ENCODE measurements at regions not wholly inside any gene's neighbourhood (a gene's known extent, or its start where the extent isn't known, plus 50 kb on each side); places are given as distances from the start of the nearest gene placed in this dataset.
"Not testable (repeated sequence)": the region's sequence is repeated elsewhere in the genome, so short reads cannot be mapped to it uniquely, and the experiment has no call there.

DNA sequence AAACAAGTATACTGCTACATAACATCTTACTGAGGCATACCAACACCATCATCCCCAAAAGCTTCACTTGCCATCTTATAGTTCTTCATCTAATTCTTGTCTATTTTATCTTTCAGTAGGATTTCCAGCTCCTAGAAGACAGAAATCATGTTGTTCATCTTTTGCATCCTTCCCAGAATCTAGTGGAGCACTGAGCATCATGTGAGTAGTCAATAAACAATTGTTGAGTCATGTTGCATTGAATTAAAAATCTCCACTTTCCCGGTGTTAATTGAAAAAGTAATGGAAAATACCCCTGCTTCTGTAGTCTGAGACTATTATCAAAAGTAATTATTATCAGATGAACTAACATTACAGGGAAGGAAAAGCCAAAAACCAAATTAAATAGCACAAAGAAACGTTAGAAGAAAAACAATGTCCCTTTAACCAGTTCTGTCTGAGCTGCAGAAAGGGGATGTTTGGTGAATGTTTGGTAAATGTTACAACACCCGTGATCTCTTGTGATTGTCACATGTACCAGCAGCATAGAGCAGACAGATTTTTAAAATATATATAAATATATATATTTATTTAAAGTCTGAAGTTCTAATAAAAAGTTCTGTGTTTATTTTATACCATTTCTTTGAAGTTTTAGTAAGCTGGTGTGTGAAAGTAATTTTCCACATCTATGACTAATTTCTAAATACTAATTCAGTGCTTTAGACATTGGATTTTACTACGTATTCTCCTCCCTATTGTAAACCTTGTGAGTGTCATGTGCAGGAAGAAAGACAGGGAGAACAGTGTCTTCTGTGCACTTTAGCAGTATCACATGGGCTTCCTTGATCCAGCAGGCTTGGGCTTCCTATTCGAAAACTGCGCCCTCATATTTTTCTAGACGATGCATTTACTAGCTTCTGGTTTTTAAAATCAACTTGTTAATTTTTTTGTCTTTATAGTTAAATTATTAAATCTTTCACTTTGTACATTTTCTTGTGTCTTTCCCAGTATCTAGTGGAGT is 85.6 kb downstream of the RAP2B start:
- H3K4me1 ChIP-seq (ENCODE audit: control insufficient read depth, insufficient read depth, low read length), result no peaks in the 10 kb centered on the region
- H3K27me3 ChIP-seq (ENCODE audit: control insufficient read depth, insufficient read depth, low read length), result no peaks in the 10 kb centered on the region
- H3K36me3 ChIP-seq (ENCODE audit: control insufficient read depth, insufficient read depth, low read length), result no peaks in the 10 kb centered on the region
- H3K9ac ChIP-seq (ENCODE audit: low read depth, low read length), result no peak overlapping the region
- no peak overlapping the region for H3K4me3 ChIP-seq (ENCODE audit: low read depth, low read length)
- no peaks in the 10 kb centered on the region for H3K9me3 ChIP-seq (ENCODE audit: control insufficient read depth, insufficient read depth, low read length)

DNA sequence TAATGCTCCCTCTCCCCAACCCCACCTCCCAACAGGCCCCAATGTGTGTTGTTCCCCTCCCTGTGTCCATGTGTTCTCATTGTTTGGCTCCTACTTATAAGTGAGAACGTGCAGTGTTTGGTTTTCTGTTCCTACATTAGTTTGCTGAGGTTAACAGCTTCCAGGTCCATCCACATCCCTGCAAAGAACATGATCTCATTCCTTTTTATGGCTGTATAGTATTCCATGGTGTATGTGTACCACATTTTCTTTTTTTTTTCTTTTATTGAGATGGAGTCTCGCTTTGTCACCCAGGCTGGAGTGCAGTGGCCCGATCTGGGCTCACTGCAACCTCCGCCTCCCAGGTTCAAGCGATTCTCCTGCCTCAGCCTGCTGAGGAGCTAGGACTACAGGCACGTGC is 86.8 kb downstream of the RAP2B start:
- not testable (repeated sequence) for H3K9ac ChIP-seq (ENCODE audit: low read depth, low read length); H3K9me3 ChIP-seq (ENCODE audit: control insufficient read depth, insufficient read depth, low read length); H3K27me3 ChIP-seq (ENCODE audit: control insufficient read depth, insufficient read depth, low read length); H3K36me3 ChIP-seq (ENCODE audit: control insufficient read depth, insufficient read depth, low read length); H3K4me1 ChIP-seq (ENCODE audit: control insufficient read depth, insufficient read depth, low read length); H3K4me3 ChIP-seq (ENCODE audit: low read depth, low read length)

DNA sequence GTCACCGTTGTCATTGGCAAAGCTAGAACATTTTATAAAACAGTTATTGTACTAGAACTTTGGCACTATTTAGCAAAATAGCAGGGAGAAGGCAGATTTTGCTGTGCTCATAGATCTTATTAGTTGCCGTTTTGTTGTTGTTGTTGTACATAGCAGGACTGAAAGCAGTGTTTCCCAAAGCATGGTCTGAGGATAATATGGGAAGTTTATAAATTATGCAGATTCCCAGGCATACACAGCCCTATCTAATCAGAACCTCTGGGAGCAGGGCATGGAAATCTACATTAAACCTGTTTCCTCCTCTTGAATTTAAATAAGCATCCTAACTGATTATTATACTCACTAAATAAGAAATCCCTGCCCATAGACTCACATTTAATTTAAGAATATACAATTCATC is 87.9 kb downstream of the RAP2B start:
- Histone ChIP-seq H3K4me3 (ENCODE audit: low read depth, low read length) (no peak overlapping the region), H3K9ac (ENCODE audit: low read depth, low read length) (no peak overlapping the region), H3K27me3 (ENCODE audit: control insufficient read depth, insufficient read depth, low read length) (no peaks in the 10 kb centered on the region), H3K36me3 (ENCODE audit: control insufficient read depth, insufficient read depth, low read length) (no peaks in the 10 kb centered on the region), H3K9me3 (ENCODE audit: control insufficient read depth, insufficient read depth, low read length) (no peaks in the 10 kb centered on the region), H3K4me1 (ENCODE audit: control insufficient read depth, insufficient read depth, low read length) (no peaks in the 10 kb centered on the region)

DNA sequence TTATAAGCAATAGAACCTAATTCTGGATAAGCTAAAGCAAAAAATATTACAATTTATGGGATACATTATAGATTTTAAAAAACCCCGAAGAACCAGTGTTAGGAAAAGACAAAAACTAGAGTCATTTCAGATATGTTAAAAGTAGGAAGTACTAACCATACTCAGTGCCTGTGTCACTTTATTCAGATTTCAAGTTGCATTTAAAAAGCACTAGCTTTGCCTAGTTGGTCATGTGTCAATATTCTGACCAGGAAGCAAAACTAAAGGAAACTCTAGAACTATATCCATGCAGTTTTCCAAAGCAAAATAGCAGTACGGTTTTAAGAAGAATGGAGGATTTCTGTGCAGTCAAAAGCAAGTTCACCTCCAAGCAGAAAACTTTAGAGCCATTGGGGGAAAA is 88.4 kb downstream of the RAP2B start:
- no peak overlapping the region for H3K4me3 ChIP-seq (ENCODE audit: low read depth, low read length)
- H3K27me3 ChIP-seq (ENCODE audit: control insufficient read depth, insufficient read depth, low read length), result no peaks in the 10 kb centered on the region
- no peaks in the 10 kb centered on the region for H3K36me3 ChIP-seq (ENCODE audit: control insufficient read depth, insufficient read depth, low read length)

DNA sequence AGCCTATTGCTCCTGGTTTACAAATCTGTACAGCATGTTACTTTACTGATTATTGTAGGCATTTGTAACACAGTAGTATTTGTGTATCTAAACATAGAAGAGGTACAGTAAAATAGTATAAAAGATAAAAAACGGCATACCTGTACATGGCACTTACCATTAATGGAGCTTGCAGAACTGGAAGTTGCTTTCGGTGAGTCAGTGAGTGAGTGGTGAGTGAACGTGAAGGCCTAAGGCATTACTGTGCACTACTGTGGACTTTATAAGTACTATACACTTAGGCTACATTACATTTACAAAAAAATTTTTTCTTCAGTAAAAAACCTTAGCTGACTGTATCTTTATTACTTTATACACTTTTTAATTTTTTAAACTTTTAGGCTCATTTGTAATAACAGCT is 90.9 kb downstream of the RAP2B start:
- no peak overlapping the region for H3K4me3 ChIP-seq (ENCODE audit: low read depth, low read length)

More for the DNA sequence above, 88.4 kb downstream of the RAP2B start:
- no peaks in the 10 kb centered on the region for H3K4me1 ChIP-seq (ENCODE audit: control insufficient read depth, insufficient read depth, low read length)
- H3K9ac ChIP-seq (ENCODE audit: low read depth, low read length), result no peak overlapping the region
- no peaks in the 10 kb centered on the region for H3K9me3 ChIP-seq (ENCODE audit: control insufficient read depth, insufficient read depth, low read length)

DNA sequence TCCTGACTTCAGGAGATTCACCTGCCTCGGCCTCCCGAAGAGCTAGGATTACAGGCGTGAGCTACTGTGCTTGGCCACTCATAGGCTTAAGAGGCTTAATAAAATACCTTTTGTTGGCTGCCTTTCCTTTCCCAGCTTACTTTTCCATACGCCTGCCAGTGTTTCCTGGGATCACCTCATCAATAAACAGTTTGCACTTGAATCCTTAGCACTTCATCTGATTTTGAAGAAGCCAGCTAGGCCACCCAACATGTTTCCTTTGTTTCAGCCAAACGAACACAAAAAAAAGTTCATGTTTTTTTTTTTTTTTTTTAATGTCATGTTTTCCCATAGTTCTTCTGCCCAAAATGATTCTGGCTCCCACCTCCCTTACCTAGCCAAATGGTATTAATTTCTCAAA is 92.3 kb downstream of the RAP2B start:
- no peak overlapping the region for H3K9ac ChIP-seq (ENCODE audit: low read depth, low read length)
- H3K36me3 ChIP-seq (ENCODE audit: control insufficient read depth, insufficient read depth, low read length), result no peaks in the 10 kb centered on the region
- H3K4me3 ChIP-seq (ENCODE audit: low read depth, low read length), result no peak overlapping the region
- H3K9me3 ChIP-seq (ENCODE audit: control insufficient read depth, insufficient read depth, low read length), result no peaks in the 10 kb centered on the region
- H3K4me1 ChIP-seq (ENCODE audit: control insufficient read depth, insufficient read depth, low read length), result peaks cover 2% of the 10 kb centered on the region
- H3K27me3 ChIP-seq (ENCODE audit: control insufficient read depth, insufficient read depth, low read length), result no peaks in the 10 kb centered on the region

More for the DNA sequence above, 90.9 kb downstream of the RAP2B start:
- no peak overlapping the region for H3K9ac ChIP-seq (ENCODE audit: low read depth, low read length)
- no peaks in the 10 kb centered on the region for H3K9me3 ChIP-seq (ENCODE audit: control insufficient read depth, insufficient read depth, low read length)
- H3K4me1 ChIP-seq (ENCODE audit: control insufficient read depth, insufficient read depth, low read length), result peaks cover 2% of the 10 kb centered on the region
- H3K36me3 ChIP-seq (ENCODE audit: control insufficient read depth, insufficient read depth, low read length), result no peaks in the 10 kb centered on the region
- H3K27me3 ChIP-seq (ENCODE audit: control insufficient read depth, insufficient read depth, low read length), result no peaks in the 10 kb centered on the region

DNA sequence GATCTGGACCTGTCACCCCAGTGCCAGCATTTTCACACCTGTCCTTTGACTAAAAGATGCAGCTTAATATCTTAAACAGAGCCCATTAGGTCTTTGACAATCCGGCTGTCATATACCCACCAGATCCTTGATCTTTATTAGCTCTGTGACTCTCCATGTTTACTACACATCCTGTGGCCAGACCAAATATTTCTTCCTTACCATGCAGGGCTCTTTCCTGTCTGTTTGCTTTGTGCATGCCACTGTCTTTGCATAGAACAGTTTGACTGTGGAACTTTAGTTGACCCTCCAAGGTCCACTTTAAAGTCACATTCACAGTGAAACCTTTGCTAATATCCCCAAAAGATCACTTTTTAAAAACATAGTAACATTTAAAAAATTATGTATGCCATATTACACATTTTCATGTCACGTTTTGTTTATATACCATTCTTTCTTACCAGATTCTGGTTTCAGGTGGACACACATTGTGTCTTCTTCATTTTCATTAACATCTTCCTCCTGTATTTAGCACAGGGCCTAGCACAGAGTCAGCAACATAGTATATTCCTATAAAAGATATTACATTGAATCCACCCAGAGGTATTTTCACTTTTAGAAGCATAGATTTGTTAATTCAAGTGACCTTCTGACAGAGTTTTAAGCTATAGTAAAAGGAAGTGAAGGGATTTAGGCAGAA is 95.8 kb downstream of the RAP2B start:
- H3K4me1 ChIP-seq (ENCODE audit: control insufficient read depth, insufficient read depth, low read length), result peaks cover 2% of the 10 kb centered on the region
- no peak overlapping the region for H3K4me3 ChIP-seq (ENCODE audit: low read depth, low read length)
- H3K27me3 ChIP-seq (ENCODE audit: control insufficient read depth, insufficient read depth, low read length), result no peaks in the 10 kb centered on the region
- H3K9me3 ChIP-seq (ENCODE audit: control insufficient read depth, insufficient read depth, low read length), result no peaks in the 10 kb centered on the region
- H3K9ac ChIP-seq (ENCODE audit: low read depth, low read length), result no peak overlapping the region
- H3K36me3 ChIP-seq (ENCODE audit: control insufficient read depth, insufficient read depth, low read length), result no peaks in the 10 kb centered on the region

DNA sequence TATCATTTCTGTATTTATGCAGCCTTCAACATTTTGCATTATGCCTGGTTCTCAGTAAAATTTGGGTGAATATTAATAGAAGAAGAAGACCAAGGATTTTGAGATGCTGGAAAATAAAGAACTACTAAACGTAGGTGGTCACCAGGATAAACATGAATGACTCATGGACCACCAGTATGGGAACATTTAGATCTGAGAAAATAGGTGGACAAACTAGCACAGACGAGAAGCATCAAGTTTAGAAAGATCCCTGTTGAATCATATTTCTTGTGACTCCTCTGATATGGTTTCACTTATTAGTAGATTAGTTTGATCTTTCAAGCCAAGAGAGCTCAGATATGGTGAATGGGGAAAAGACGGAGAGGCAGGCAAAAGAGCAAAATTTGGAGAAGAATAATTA is 97.9 kb downstream of the RAP2B start:
- H3K9ac ChIP-seq (ENCODE audit: low read depth, low read length), result no peak overlapping the region
- H3K9me3 ChIP-seq (ENCODE audit: control insufficient read depth, insufficient read depth, low read length), result no peaks in the 10 kb centered on the region
- no peaks in the 10 kb centered on the region for H3K36me3 ChIP-seq (ENCODE audit: control insufficient read depth, insufficient read depth, low read length)
- H3K27me3 ChIP-seq (ENCODE audit: control insufficient read depth, insufficient read depth, low read length), result no peaks in the 10 kb centered on the region
- H3K4me3 ChIP-seq (ENCODE audit: low read depth, low read length), result no peak overlapping the region
- peaks cover 2% of the 10 kb centered on the region for H3K4me1 ChIP-seq (ENCODE audit: control insufficient read depth, insufficient read depth, low read length)

DNA sequence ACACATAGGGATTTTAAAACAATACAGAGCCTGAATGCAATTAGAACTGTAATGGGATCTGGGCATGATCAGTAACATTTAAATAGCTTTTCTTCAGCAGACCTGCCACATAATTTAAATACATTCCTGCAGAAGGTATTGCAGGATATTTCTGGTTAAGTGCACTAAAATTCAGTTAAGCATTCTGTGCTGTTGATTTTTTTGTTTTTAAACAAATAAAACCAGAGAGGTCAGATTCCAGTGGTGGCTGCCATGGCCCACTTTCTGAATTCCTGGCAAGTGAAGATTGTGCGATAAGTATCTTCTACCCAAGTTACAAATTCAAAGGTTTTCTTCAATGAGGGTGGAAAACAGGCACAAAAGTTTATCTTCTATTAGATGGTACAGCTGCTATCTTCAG is 98.7 kb downstream of the RAP2B start:
- Histone ChIP-seq H3K9ac (ENCODE audit: low read depth, low read length) (no peak overlapping the region), H3K36me3 (ENCODE audit: control insufficient read depth, insufficient read depth, low read length) (no peaks in the 10 kb centered on the region), H3K27me3 (ENCODE audit: control insufficient read depth, insufficient read depth, low read length) (no peaks in the 10 kb centered on the region)

DNA sequence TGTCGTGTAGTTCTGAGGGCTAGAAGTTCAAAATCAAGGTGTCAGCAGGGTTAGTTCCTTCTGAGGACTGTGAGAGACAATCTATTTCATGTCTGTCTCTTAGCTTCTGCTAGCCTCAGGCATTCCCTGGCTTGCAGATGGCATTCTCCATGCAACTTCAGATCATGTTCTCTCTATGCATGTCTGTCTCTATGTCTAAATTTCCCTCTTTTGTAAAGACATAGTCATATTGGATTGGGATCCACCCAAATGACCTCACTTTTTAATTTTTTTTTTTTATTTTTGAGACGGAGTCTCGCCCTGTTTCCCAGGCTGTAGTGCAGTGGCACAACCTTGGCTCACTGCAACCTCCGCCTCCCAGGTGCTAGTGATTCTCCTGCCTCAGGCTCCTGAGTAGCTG is 104.6 kb downstream of the RAP2B start:
- no peak overlapping the region for H3K4me3 ChIP-seq (ENCODE audit: low read depth, low read length)

More for the DNA sequence above, 98.7 kb downstream of the RAP2B start:
- Histone ChIP-seq H3K4me3 (ENCODE audit: low read depth, low read length) (no peak overlapping the region), H3K9me3 (ENCODE audit: control insufficient read depth, insufficient read depth, low read length) (no peaks in the 10 kb centered on the region), H3K4me1 (ENCODE audit: control insufficient read depth, insufficient read depth, low read length) (peaks cover under 1% of the 10 kb centered on the region)

DNA sequence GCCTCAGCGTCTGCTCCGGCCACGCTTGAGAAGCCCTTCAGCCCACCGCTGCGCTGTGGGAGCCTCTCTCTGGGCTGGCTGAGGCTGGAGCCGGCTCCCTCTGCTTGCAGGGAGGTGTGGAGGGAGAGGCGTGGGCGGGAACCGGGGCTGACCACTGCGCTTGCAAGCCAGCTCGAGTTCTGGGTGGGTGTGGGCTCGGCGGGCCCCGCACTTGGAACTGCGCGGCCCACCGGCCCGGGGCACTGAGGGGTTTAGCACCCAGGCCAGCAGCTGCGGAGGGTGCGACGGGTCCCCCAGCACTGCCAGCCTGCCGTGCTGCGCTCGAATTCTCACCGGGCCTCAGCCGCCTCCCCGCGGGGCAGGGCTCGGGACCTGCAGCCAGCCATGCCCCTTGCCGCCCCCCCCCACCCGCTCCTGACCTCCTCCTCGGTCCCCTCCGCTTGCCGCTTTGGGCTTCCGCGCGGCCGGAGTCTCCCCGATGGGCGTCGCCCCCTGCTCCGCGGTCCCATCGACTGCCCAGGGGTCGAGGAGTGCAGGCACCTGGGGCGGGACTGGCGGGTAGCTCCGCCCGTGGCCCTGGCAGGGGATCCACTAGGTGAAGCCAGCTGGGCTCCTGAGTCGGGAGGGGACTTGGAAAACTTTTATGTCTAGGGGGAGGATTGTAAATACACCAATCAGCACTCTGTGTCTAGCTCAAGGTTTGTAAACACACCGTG is 106.7 kb downstream of the RAP2B start:
- H3K9ac ChIP-seq (ENCODE audit: low read depth, low read length), result no peak overlapping the region
- H3K4me3 ChIP-seq (ENCODE audit: low read depth, low read length), result no peak overlapping the region
- H3K36me3 ChIP-seq (ENCODE audit: control insufficient read depth, insufficient read depth, low read length), result no peaks in the 10 kb centered on the region
- no peaks in the 10 kb centered on the region for H3K27me3 ChIP-seq (ENCODE audit: control insufficient read depth, insufficient read depth, low read length)
- no peaks in the 10 kb centered on the region for H3K4me1 ChIP-seq (ENCODE audit: control insufficient read depth, insufficient read depth, low read length)
- no peaks in the 10 kb centered on the region for H3K9me3 ChIP-seq (ENCODE audit: control insufficient read depth, insufficient read depth, low read length)

More for the DNA sequence above, 104.6 kb downstream of the RAP2B start:
- Histone ChIP-seq H3K4me1 (ENCODE audit: control insufficient read depth, insufficient read depth, low read length) (no peaks in the 10 kb centered on the region), H3K27me3 (ENCODE audit: control insufficient read depth, insufficient read depth, low read length) (no peaks in the 10 kb centered on the region), H3K9me3 (ENCODE audit: control insufficient read depth, insufficient read depth, low read length) (no peaks in the 10 kb centered on the region), H3K9ac (ENCODE audit: low read depth, low read length) (no peak overlapping the region), H3K36me3 (ENCODE audit: control insufficient read depth, insufficient read depth, low read length) (no peaks in the 10 kb centered on the region)
